Nucleus accumbens (tissue), 56 donors: ENCODE measurements at regions not wholly inside any gene's neighbourhood (a gene's known extent, or its start where the extent isn't known, plus 50 kb on each side); places are given as distances from the start of the nearest gene placed in this dataset.
A peak's percentile ranks its signal among the peaks of the same experiment; 100 is the strongest.

ENCODE experiments used
- DNase-seq, 56 donors: peaks; one replicate each; lab custom pipeline; 2025; lab: John Stamatoyannopoulos, UW

DNA sequence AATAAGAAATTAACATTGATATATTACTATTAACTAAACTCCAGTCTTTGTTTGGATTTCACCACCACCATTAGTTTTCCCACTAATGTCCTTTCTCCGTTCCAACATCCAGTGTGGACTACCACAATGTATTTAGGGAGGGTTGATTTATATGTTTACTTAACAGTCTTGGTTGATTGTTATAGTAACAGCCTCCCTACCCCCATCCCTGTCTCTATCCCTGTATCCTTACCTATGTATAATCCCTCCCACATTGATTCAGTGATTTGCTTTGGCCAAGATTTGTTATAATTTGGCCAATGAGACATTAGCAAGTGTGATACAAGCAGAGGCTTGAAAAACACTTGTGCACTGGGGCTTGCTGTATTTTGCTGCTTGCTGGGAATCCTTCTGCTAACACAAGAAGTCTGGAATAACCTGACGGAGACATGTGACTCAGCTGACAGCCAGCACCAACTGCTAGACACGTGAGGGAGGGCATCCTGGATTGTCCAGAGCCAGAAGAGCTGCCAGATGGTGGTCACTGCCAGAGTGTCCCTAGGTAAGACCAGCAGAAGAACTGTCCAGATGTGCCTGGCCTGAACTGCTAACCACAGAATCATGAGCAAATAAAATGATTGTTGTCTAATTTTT is 51.2 kb upstream of the TCF7 start:
- no peak for DNase-seq

DNA sequence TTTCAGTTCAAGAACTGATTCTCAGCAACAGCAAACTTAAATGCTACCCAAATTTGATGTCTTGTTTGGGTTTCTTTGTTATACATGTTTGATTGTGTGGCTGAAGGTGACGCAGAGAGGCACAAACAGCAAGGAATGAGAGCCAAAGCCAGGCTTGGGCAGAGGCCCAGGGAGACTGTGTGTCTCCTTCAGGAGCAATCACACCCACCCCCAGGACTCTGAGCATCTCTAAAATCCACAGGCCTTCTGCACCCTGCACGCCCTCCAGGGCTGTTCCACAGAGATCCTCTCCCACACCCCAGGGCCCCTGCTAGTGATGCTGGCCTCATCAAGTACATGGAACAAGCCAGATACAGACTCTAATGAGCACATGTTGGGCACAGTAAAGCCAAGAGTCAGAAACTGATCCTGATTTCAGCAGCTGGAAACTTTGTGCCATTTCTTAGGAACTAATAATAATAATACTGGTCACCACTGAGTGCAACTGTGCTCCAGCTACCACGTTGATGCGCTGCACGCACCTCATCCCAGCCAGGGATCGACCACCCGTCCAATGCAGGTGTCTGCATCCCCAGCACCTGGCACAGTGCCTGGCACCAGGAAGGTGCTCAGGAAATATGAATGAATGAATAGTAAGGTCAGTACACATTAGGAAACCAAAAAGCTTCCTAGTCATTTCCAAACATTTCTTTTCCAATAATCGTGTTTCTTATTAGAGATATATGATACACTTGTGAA is 54.6 kb upstream of the TCF7 start:
- DNase-seq = peak in 4 of 56 donors; percentile 4 to 30 (median 17)

DNA sequence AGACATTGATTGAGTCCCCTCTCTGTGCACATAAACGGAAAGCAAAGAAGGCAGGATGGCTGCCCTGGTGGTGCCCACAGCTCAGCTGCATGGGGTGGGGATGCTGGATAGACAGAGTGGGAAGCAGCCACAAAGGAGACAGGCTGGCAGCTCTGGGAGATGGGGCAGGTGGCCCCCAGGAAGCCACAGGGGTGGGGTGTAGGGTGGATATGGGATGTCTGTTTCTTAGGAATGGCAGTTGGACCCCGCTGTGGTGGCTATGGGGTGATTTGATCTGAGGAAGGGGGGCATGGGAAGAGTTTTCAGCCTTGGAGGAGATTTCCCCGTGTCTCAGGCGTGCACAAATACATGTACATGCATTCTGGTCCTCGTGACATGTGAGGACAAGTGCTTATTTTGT is 50.2 kb upstream of the VDAC1 start:
- no peak for DNase-seq
